Sigmoid colon (tissue), 4 donors: ENCODE measurements at regions not wholly inside any gene's neighbourhood (a gene's known extent, or its start where the extent isn't known, plus 50 kb on each side); places are given as distances from the start of the nearest gene placed in this dataset.

Experiments used
- CTCF ChIP-seq, 4 experiments: fragments of 450-650 bp in 3 of 4; fragments of 200-600 bp in 1 of 4; IDR thresholded peaks; one replicate each; pipeline ENCODE4 v1.5.1; 2016 to 2019; ENCODE audit warnings: antibody characterized with exemption in 4 of 4, mild to moderate bottlenecking in 3 of 4, moderate library complexity in 2 of 4
- EP300 ChIP-seq, 4 donors: sonication (generic); formaldehyde crosslinking; IDR thresholded peaks; one replicate each; pipeline ENCODE4 v1.6.1; 2017; ENCODE audit warnings: antibody characterized with exemption in 4 of 4

GRCh38 chr9:134502266-134502791 lies 139.3 kb upstream of the COL5A1 start:
- TF ChIP-seq CTCF (IDR thresholded peaks at IDR 0.05) = no peak
- no peak for TF ChIP-seq EP300 (IDR thresholded peaks at IDR 0.05)
